H9 (cell line): ENCODE measurements at regions not wholly inside any gene's neighbourhood (a gene's known extent, or its start where the extent isn't known, plus 50 kb on each side); places are given as distances from the start of the nearest gene placed in this dataset.

Source experiments
- DNase-seq: peaks from one replicate; pipeline ENCODE4 v3.0.0-alpha.2; 2017
- H2AFZ ChIP-seq: one replicate; pipeline ENCODE4 v1.6.1; 2013; ENCODE audit warnings: mild to moderate bottlenecking, low read length, control low read depth, moderate library complexity
- H2AK5ac ChIP-seq: 2 replicates; pipeline ENCODE4 v1.6.1; 2013; ENCODE audit warnings: low read length, control low read depth, mixed read lengths; ENCODE audit not compliant: insufficient read length
- H2BK120ac ChIP-seq: one replicate; pipeline ENCODE4 v1.6.1; 2013; ENCODE audit warnings: low read depth, mild to moderate bottlenecking, low read length, control low read depth, inconsistent platforms; ENCODE audit not compliant: poor library complexity, severe bottlenecking
- H2BK12ac ChIP-seq: 2 replicates; pipeline ENCODE4 v1.6.1; 2013; ENCODE audit warnings: low read length, control low read depth, mixed read lengths, low read depth; ENCODE audit not compliant: insufficient read length
- H2BK15ac ChIP-seq: 2 replicates; pipeline ENCODE4 v1.6.1; 2013; ENCODE audit warnings: low read depth, low read length, control low read depth
- H2BK20ac ChIP-seq: one replicate; pipeline ENCODE4 v1.6.1; 2013; ENCODE audit warnings: low read depth, mild to moderate bottlenecking, low read length, control low read depth, inconsistent platforms; ENCODE audit not compliant: poor library complexity, severe bottlenecking
- H2BK5ac ChIP-seq: 2 replicates; pipeline ENCODE4 v1.6.1; 2013; ENCODE audit warnings: low read length, control low read depth, mixed read lengths; ENCODE audit not compliant: insufficient read length
- H3K14ac ChIP-seq: 2 replicates; pipeline ENCODE4 v1.6.1; 2013; ENCODE audit warnings: low read length, control low read depth; ENCODE audit not compliant: insufficient read depth
- H3K18ac ChIP-seq: 2 replicates; pipeline ENCODE4 v1.6.1; 2013; ENCODE audit warnings: low read depth, mild to moderate bottlenecking, mixed read lengths, low read length, control low read depth; ENCODE audit not compliant: insufficient read length
- H3K23ac ChIP-seq: 2 replicates; pipeline ENCODE4 v1.6.1; 2013; ENCODE audit warnings: low read length, control low read depth, mixed read lengths, low read depth; ENCODE audit not compliant: insufficient read length
- H3K23me2 ChIP-seq: 2 replicates; pipeline ENCODE4 v1.6.1; 2013; ENCODE audit warnings: low read depth, mild to moderate bottlenecking, mixed read lengths, low read length, control low read depth; ENCODE audit not compliant: insufficient read length, poor library complexity, severe bottlenecking
- H3K27ac ChIP-seq: 2 replicates; pipeline ENCODE4 v1.5.1; 2013; ENCODE audit warnings: low read length, control low read depth, mixed read lengths, low read depth; ENCODE audit not compliant: insufficient read length
- H3K27me3 ChIP-seq: 2 replicates; pipeline ENCODE4 v1.6.1; 2013; ENCODE audit warnings: low read length, control low read depth, inconsistent platforms; ENCODE audit not compliant: insufficient read depth
- H3K4ac ChIP-seq: 2 replicates; pipeline ENCODE4 v1.6.1; 2013; ENCODE audit warnings: low read depth, mild to moderate bottlenecking, control low read depth, inconsistent platforms, low read length, moderate library complexity
- H3K4me1 ChIP-seq: 2 replicates; pipeline ENCODE4 v1.6.1; 2013; ENCODE audit warnings: low read length, control low read depth, inconsistent platforms; ENCODE audit not compliant: insufficient read depth
- H3K4me2 ChIP-seq: 2 replicates; pipeline ENCODE4 v1.6.1; 2013; ENCODE audit warnings: low read length, control low read depth, mixed read lengths; ENCODE audit not compliant: insufficient read length, insufficient read depth
- H3K56ac ChIP-seq: 2 replicates; pipeline ENCODE4 v1.6.1; 2013; ENCODE audit warnings: low read depth, mild to moderate bottlenecking, mixed read lengths, low read length, control low read depth; ENCODE audit not compliant: insufficient read length
- H3K79me1 ChIP-seq: 2 replicates; pipeline ENCODE4 v1.6.1; 2013; ENCODE audit warnings: low read depth, mild to moderate bottlenecking, moderate library complexity, low read length, control low read depth, inconsistent platforms; ENCODE audit not compliant: insufficient read depth, poor library complexity, severe bottlenecking
- H3K79me2 ChIP-seq: 2 replicates; pipeline ENCODE4 v1.6.1; 2013; ENCODE audit warnings: low read length, control low read depth, inconsistent platforms; ENCODE audit not compliant: insufficient read depth
- H3K9ac ChIP-seq: 2 replicates; pipeline ENCODE4 v1.6.1; 2013; ENCODE audit warnings: low read length, control low read depth, mixed read lengths; ENCODE audit not compliant: insufficient read length; ENCODE audit errors: extremely low read depth
- H3K9me3 ChIP-seq: one replicate; pipeline ENCODE4 v1.6.1; 2013; ENCODE audit warnings: low read depth, low read length, inconsistent platforms; ENCODE audit not compliant: control insufficient read depth
- H3T11ph ChIP-seq: one replicate; pipeline ENCODE4 v1.6.1; 2013; ENCODE audit warnings: mild to moderate bottlenecking, low read length, control low read depth, inconsistent platforms
- H4K20me1 ChIP-seq: one replicate; pipeline ENCODE4 v1.6.1; 2013; ENCODE audit not compliant: control insufficient read depth, insufficient read length, insufficient read depth
- H4K5ac ChIP-seq: 2 replicates; pipeline ENCODE4 v1.6.1; 2013; ENCODE audit warnings: low read depth, mild to moderate bottlenecking, mixed read lengths, low read length, control low read depth; ENCODE audit not compliant: insufficient read length
- H4K8ac ChIP-seq: replicated peaks from 2 replicates; pipeline ENCODE4 v1.6.1; 2013; ENCODE audit warnings: low read length, control low read depth, mixed read lengths, low read depth; ENCODE audit not compliant: insufficient read length
- H4K91ac ChIP-seq: 2 replicates; pipeline ENCODE4 v1.6.1; 2013; ENCODE audit warnings: low read depth, mild to moderate bottlenecking, moderate library complexity, mixed read lengths, low read length, control low read depth; ENCODE audit not compliant: insufficient read length
- H3K27ac Mint-ChIP-seq, 3 experiments: 2 replicates in 2 of 3; 3 replicates in 1 of 3; pipeline ENCODE4 v1.8.0; 2020 to 2021; ENCODE audit warnings: mixed read lengths in 3 of 3, mild to moderate bottlenecking in 1 of 3, moderate library complexity in 1 of 3
- H3K27me3 Mint-ChIP-seq: 2 replicates; pipeline ENCODE4 v1.8.0; 2021; ENCODE audit warnings: low read depth, mild to moderate bottlenecking, moderate library complexity, mixed read lengths
- H3K36me3 Mint-ChIP-seq, 3 experiments: 2 replicates in 2 of 3; 3 replicates in 1 of 3; pipeline ENCODE4 v1.8.0; 2020 to 2021; ENCODE audit warnings: low read depth in 3 of 3, mixed read lengths in 3 of 3; ENCODE audit not compliant: insufficient read depth in 1 of 3
- H3K4me1 Mint-ChIP-seq, 2 experiments: 2 replicates each; pipeline ENCODE4 v1.8.0; 2020; ENCODE audit warnings: mixed read lengths in 2 of 2
- H3K4me3 Mint-ChIP-seq, 2 experiments: 2 replicates in 1 of 2; 3 replicates in 1 of 2; pipeline ENCODE4 v1.8.0; 2020 to 2021; ENCODE audit warnings: mild to moderate bottlenecking in 2 of 2, mixed read lengths in 2 of 2, moderate library complexity in 1 of 2
- H3K9me3 Mint-ChIP-seq, 2 experiments: 2 replicates in 1 of 2; 3 replicates in 1 of 2; pipeline ENCODE4 v1.8.0; 2020; ENCODE audit warnings: mild to moderate bottlenecking in 2 of 2, mixed read lengths in 2 of 2, moderate library complexity in 1 of 2
- CTCF ChIP-seq: fragments of 200-600 bp; sonication (generic); conservative IDR thresholded peaks from 3 replicates; pipeline ENCODE4 v1.8.0; 2021; ENCODE audit warnings: antibody characterized with exemption, mild to moderate bottlenecking

- no peak overlapping the region for H2BK12ac ChIP-seq
- no peak overlapping the region for H3K4ac ChIP-seq
- no peak overlapping the region for H2BK5ac ChIP-seq
- no peaks in the 10 kb centered on the region for H3K79me1 ChIP-seq
- no peak overlapping the region for H3K9ac ChIP-seq
- no peaks in the 10 kb centered on the region for H4K20me1 ChIP-seq
- Mint-ChIP-seq H3K9me3 (no peaks in the 10 kb centered on the region), H3K27ac (no peak overlapping the region), H3K4me1 (no peaks in the 10 kb centered on the region), H3K4me3 (no peak overlapping the region), H3K36me3 (no peaks in the 10 kb centered on the region), H3K27me3 (no peaks in the 10 kb centered on the region)
- no peak overlapping the region for H4K91ac ChIP-seq
- TF ChIP-seq CTCF, result no peak
- no peak overlapping the region for H3K4me2 ChIP-seq
- H3K18ac ChIP-seq, result no peak overlapping the region
- H3K79me2 ChIP-seq, result no peaks in the 10 kb centered on the region
- no peak overlapping the region for H4K5ac ChIP-seq
- no peak for DNase-seq
- H3K4me1 ChIP-seq, result no peaks in the 10 kb centered on the region
- no peak overlapping the region for H2BK15ac ChIP-seq
- H3T11ph ChIP-seq, result no peak overlapping the region
- no peak overlapping the region for H2AFZ ChIP-seq
- H3K14ac ChIP-seq, result no peak overlapping the region
- no peaks in the 10 kb centered on the region for H3K9me3 ChIP-seq
- no peak overlapping the region for H3K23ac ChIP-seq
- no peak overlapping the region for H4K8ac ChIP-seq
- H3K27me3 ChIP-seq, result no peaks in the 10 kb centered on the region
- no peak overlapping the region for H2AK5ac ChIP-seq
- no peaks in the 10 kb centered on the region for H3K23me2 ChIP-seq
- H3K27ac ChIP-seq, result no peak overlapping the region
- H3K56ac ChIP-seq, result no peak overlapping the region
- H2BK120ac ChIP-seq, result no peak overlapping the region
- no peak overlapping the region for H2BK20ac ChIP-seq
Observed at GRCh38 chr5:91607675-91608074, 224.6 kb upstream of the ARRDC3 start.
